EL (cell line): ENCODE measurements at regions not wholly inside any gene's neighbourhood (a gene's known extent, or its start where the extent isn't known, plus 50 kb on each side); places are given as distances from the start of the nearest gene placed in this dataset.

Experiments
- DNase-seq: peaks from one replicate; pipeline ENCODE4 v3.0.0-alpha.2; 2016

GRCh38 chr4:13036841-13037240 lies 447.3 kb downstream of the RAB28 start:
- DNase-seq, result no peak

GRCh38 chr4:13032936-13033335 lies 451.2 kb downstream of the RAB28 start:
- DNase-seq, result no peak

- no peak for DNase-seq
Measured at GRCh38 chr4:13024147-13025105, 459.7 kb downstream of the RAB28 start.

- DNase-seq, result no peak
Measured at GRCh38 chr4:13007802-13008470, 476.2 kb downstream of the RAB28 start.

GRCh38 chr4:12993923-12994322 lies 490.2 kb downstream of the RAB28 start:
- DNase-seq, result no peak

- no peak for DNase-seq
Measured at GRCh38 chr4:12987284-12987683, 496.9 kb downstream of the RAB28 start.

GRCh38 chr4:12979797-12980196 lies 504.3 kb downstream of the RAB28 start:
- no peak for DNase-seq

GRCh38 chr4:12978310-12978709 lies 505.8 kb downstream of the RAB28 start:
- no peak for DNase-seq

- no peak for DNase-seq
Measured at GRCh38 chr4:12975511-12975910, 508.6 kb downstream of the RAB28 start.

- DNase-seq, result no peak
Measured at GRCh38 chr4:12973522-12973921, 510.6 kb downstream of the RAB28 start.

- DNase-seq, result no peak
Measured at GRCh38 chr4:12968345-12968744, 515.8 kb downstream of the RAB28 start.

GRCh38 chr4:12966726-12967125 lies 517.4 kb downstream of the RAB28 start:
- DNase-seq, result no peak

GRCh38 chr4:12965334-12965733 lies 518.8 kb downstream of the RAB28 start:
- no peak for DNase-seq

GRCh38 chr4:12963912-12964311 lies 520.2 kb downstream of the RAB28 start:
- no peak for DNase-seq

GRCh38 chr4:12963291-12963690 lies 520.8 kb downstream of the RAB28 start:
- no peak for DNase-seq

- no peak for DNase-seq
Measured at GRCh38 chr4:12961713-12962112, 522.4 kb downstream of the RAB28 start.

GRCh38 chr4:12958436-12958835 lies 525.7 kb downstream of the RAB28 start:
- no peak for DNase-seq

- no peak for DNase-seq
Measured at GRCh38 chr4:12957108-12957507, 527.0 kb downstream of the RAB28 start.

GRCh38 chr4:12956026-12956425 lies 528.1 kb downstream of the RAB28 start:
- no peak for DNase-seq

- no peak for DNase-seq
Measured at GRCh38 chr4:12949719-12950490, 534.2 kb downstream of the RAB28 start.

- no peak for DNase-seq
Measured at GRCh38 chr4:12943069-12943468, 541.1 kb downstream of the RAB28 start.

GRCh38 chr4:12933760-12934221 lies 550.3 kb downstream of the RAB28 start:
- DNase-seq, result no peak

GRCh38 chr4:12932203-12932788 lies 551.8 kb downstream of the RAB28 start:
- no peak for DNase-seq
